ENCODE measurements at regions not wholly inside any gene's neighbourhood (a gene's known extent, or its start where the extent isn't known, plus 50 kb on each side); places are given as distances from the start of the nearest gene placed in this dataset.

GRCh38 chr12:27382924-27383323 is 50.3 kb downstream of the BMAL2 start:
- no peak for TF ChIP-seq CTCF (conservative IDR thresholded peaks at IDR 0.05)

GRCh38 chr12:27383429-27384260 is 51.0 kb downstream of the BMAL2 start:
- TF ChIP-seq CTCF (conservative IDR thresholded peaks at IDR 0.05) = peak; percentile 89
- no peak overlapping the region for H3K27ac ChIP-seq

More at GRCh38 chr12:27382924-27383323, 50.3 kb downstream of the BMAL2 start:
- no peak overlapping the region for H3K27ac ChIP-seq

- TF ChIP-seq CTCF (conservative IDR thresholded peaks at IDR 0.05) = no peak; the same call in none of the 2 replicates
- H3K27ac ChIP-seq = no peak overlapping the region
These were observed 51.6 kb downstream of the BMAL2 start for GRCh38 chr12:27384261-27384590.

GRCh38 chr12:27385766-27386564 is 53.3 kb downstream of the BMAL2 start:
- H3K27ac ChIP-seq = no peak overlapping the region
- TF ChIP-seq CTCF (conservative IDR thresholded peaks at IDR 0.05) = no peak

GRCh38 chr12:27387473-27387872 is 54.8 kb downstream of the BMAL2 start:
- H3K27ac ChIP-seq = no peak overlapping the region
- TF ChIP-seq CTCF (conservative IDR thresholded peaks at IDR 0.05) = no peak

- no peak for TF ChIP-seq CTCF (conservative IDR thresholded peaks at IDR 0.05)
- no peak overlapping the region for H3K27ac ChIP-seq
These were observed 56.0 kb downstream of the BMAL2 start for GRCh38 chr12:27388650-27389049.

GRCh38 chr12:27394676-27395075 is 51.9 kb upstream of the SMCO2 start:
- TF ChIP-seq CTCF (conservative IDR thresholded peaks at IDR 0.05) = no peak
- no peak overlapping the region for H3K27ac ChIP-seq

Measured in VCaP (cell line).